Heart right ventricle (tissue), 16 donors: ENCODE measurements at regions not wholly inside any gene's neighbourhood (a gene's known extent, or its start where the extent isn't known, plus 50 kb on each side); places are given as distances from the start of the nearest gene placed in this dataset.

Experiments used
- ATAC-seq, 8 donors: fragments of 200-7000 bp; cut with Tn5 transposase; one replicate each; pipeline ENCODE4 v1.9.1; 2020; ENCODE audit warnings: mild to moderate bottlenecking in 8 of 8, moderate library complexity in 8 of 8, moderate number of reproducible peaks in 1 of 8
- DNase-seq, 2 donors: peaks; one replicate each; pipeline ENCODE4 v3.0.0-alpha.2; 2020
- H3K27ac ChIP-seq, 10 donors: fragments of 200-600 bp; sonication (generic) in 2 of 10; one replicate each; pipeline versions ENCODE4 v1.5.0 to v1.8.0; 2020 to 2022; ENCODE audit warnings: mild to moderate bottlenecking in 3 of 10
- H3K27me3 ChIP-seq, 7 donors: fragments of 200-600 bp; one replicate each; pipeline ENCODE4 v1.8.0; 2021 to 2022; ENCODE audit warnings: mild to moderate bottlenecking in 2 of 7
- H3K36me3 ChIP-seq, 9 donors: fragments of 200-600 bp; sonication (generic) in 1 of 9; one replicate each; pipeline versions ENCODE4 v1.5.0 to v1.8.0; 2020 to 2022; ENCODE audit warnings: mild to moderate bottlenecking in 2 of 9
- H3K4me1 ChIP-seq, 9 donors: fragments of 200-600 bp; sonication (generic) in 1 of 9; one replicate each; pipeline versions ENCODE4 v1.5.0 to v1.8.0; 2020 to 2022; ENCODE audit warnings: mild to moderate bottlenecking in 4 of 9
- H3K4me3 ChIP-seq, 10 donors: fragments of 200-600 bp; sonication (generic) in 2 of 10; one replicate each; pipeline versions ENCODE4 v1.5.0 to v1.8.0; 2020 to 2022; ENCODE audit warnings: mild to moderate bottlenecking in 7 of 10, moderate library complexity in 2 of 10
- H3K9me3 ChIP-seq, 11 donors: fragments of 200-600 bp in 10 of 11; sonication (generic) in 2 of 11; one replicate each; pipeline versions ENCODE4 v1.5.0 to v1.8.0; 2013 to 2022; ENCODE audit warnings: mild to moderate bottlenecking in 2 of 11, control low read depth in 1 of 11, moderate library complexity in 1 of 11
- WGBS, 2 donors: extraction: QIAGEN DNeasy Blood & Tissue Kit; methylation state at CpG; one replicate each; pipeline ENCODE4 v1.1.7; 2013; ENCODE audit warnings: inconsistent platforms in 1 of 2; 5-methylcytosine and 5-hydroxymethylcytosine counted together
- intact Hi-C, 10 donors: fragments of 100-400 bp; cut with DNase I; formaldehyde crosslinking; loops; one replicate each; pipeline versions ENCODE4 v1.11.1 to v1.14.2; 2022
- TF ChIP-seq, protein P1 (sequence below), 9 donors: fragments of 200-600 bp; sonication (generic) in 2 of 9; IDR thresholded peaks; one replicate each; pipeline versions ENCODE4 v1.5.0 to v1.8.0; 2021 to 2022; ENCODE audit warnings: antibody characterized with exemption in 9 of 9, mild to moderate bottlenecking in 5 of 9, moderate library complexity in 1 of 9
- donor health status: Arrhythmogenic right ventricular cardiomyopathy.
- donor health status: ischemic (EF 13 %, LVEDD 7.1; RV severe dilation, severe dysfunction).
- donor health status: healthy with polysubstance abuse.
- donor health status: DM: no; HTN: yes; CAD: no.
- donor health status: DM: no; HTN: no; CAD: no.
- donor health status: ischemic (EF 25% LVEDD 6.9; RV normal size, moderate dysfunction).
- donor health status: ischemic (EF 25% LVEDD 5.7; RV mildly dilated, moderate dysfunction).
- donor health status: healthy.
- donor health status: DM: yes; HTN: yes; CAD: no.
- donor health status: Ischemic cardiomyopathy.
- donor health status: ischemic (EF 35%, LVEDD 5.7; RV mildly dilated, moderate dysfunction).
- donor health status: nonischemic (EF 11% LVEDD 7.7; RV severe dilation, severe dysfunction).
- donor health status: DM: yes; HTN: yes; CAD: no.
- donor health status: PGD.
- donor health status: ischemic (EF 29% LVEDD 5.4; RV normal size, mild dysfunction).
- donor health status: nonischemic (EF 23%, LVEDD 6.1; RV moderate dilation, normal function).

DNA sequence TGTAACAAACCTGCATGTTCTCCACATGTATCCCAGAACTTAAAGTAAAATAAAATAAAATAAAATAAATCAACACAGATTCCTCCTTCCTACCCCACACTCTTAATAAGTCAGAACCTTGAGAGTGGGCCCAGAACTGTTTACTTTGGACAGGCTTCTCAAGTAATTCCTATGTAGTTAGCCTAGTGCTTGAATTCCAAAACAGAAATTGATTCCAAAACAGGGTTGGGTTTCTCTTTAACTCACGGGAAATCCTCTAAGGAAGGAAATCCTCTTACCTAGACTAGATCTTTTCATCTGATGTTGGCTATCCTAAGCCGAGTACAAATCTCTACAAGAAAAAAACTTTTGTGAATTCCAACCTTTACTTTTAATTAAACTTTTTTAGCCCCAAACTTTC lies 324.7 kb upstream of the C16orf82 start:
- ATAC-seq (peak in 6 of 8 donors; percentile 46 to 75 (median 63)), DNase-seq (no peak)
- TF ChIP-seq, protein P1, sequence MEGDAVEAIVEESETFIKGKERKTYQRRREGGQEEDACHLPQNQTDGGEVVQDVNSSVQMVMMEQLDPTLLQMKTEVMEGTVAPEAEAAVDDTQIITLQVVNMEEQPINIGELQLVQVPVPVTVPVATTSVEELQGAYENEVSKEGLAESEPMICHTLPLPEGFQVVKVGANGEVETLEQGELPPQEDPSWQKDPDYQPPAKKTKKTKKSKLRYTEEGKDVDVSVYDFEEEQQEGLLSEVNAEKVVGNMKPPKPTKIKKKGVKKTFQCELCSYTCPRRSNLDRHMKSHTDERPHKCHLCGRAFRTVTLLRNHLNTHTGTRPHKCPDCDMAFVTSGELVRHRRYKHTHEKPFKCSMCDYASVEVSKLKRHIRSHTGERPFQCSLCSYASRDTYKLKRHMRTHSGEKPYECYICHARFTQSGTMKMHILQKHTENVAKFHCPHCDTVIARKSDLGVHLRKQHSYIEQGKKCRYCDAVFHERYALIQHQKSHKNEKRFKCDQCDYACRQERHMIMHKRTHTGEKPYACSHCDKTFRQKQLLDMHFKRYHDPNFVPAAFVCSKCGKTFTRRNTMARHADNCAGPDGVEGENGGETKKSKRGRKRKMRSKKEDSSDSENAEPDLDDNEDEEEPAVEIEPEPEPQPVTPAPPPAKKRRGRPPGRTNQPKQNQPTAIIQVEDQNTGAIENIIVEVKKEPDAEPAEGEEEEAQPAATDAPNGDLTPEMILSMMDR (IDR thresholded peaks at IDR 0.05): no peak
- Histone ChIP-seq H3K27ac (peak overlapping the region in 3 of 10 donors; percentile 41 to 48 (median 45)), H3K9me3 (no peaks in the 10 kb centered on the region), H3K4me3 (no peak overlapping the region), H3K36me3 (no peaks in the 10 kb centered on the region), H3K27me3 (no peaks in the 10 kb centered on the region), H3K4me1 (peaks cover 0 to 42% (median 5%) of the 10 kb centered on the region in 9 donors)
- WGBS, 2 donors: 44 to 51% methylated on average over 2 of the region's 2 CpGs
- intact Hi-C loops: no loop called here

DNA sequence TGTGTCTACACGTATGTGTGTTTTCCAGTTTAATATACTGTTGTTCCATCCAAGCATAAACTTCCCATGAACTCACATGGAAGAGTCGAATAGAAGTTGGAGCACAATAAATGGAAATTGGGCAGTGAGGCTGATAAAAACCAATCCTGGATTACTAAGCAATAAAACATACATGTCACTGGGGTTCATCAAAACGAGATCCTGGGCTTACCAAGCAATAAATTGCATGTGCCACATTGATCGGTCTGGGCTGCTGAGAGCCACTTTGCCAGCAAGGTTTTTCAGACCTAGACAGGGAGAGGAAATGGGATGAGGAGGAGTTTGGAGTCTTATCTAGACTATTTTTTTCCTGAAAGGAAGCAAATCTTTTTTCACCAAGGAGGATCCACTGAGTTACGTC lies 322.3 kb upstream of the C16orf82 start:
- no peak for ATAC-seq

DNA sequence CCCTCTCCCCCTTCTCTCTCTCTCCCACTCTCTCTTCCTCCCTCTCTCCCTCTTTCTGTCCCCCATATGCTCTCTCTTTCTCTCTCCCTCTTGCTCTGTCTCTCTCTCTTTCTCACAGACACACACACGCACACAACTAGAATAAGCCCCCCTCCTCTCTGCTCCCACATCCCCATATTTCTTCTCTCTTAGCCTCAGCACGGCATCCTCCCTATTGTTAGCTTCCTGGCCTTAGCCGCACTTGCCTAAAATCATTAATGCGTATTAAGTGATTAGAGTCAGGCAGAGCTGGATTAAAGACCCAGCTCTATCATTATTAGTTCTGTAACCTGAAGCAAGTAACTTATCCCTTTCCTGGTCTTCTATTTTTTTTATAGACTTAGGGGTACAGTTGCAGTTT lies 319.0 kb upstream of the C16orf82 start:
- ATAC-seq (no peak), DNase-seq (no peak)
- Histone ChIP-seq H3K9me3 (peaks cover 0 to 4% (median 0%) of the 10 kb centered on the region in 11 donors), H3K4me1 (peaks cover 0 to 22% (median 3%) of the 10 kb centered on the region in 9 donors), H3K27ac (no peak overlapping the region), H3K4me3 (no peak overlapping the region), H3K27me3 (no peaks in the 10 kb centered on the region), H3K36me3 (no peaks in the 10 kb centered on the region)
- intact Hi-C loops: no loop called here
- WGBS, 2 donors: 55 to 56% methylated on average over 4 of the region's 4 CpGs
- TF ChIP-seq, protein P1 (IDR thresholded peaks at IDR 0.05): no peak

More for the DNA sequence above, 322.3 kb upstream of the C16orf82 start:
- Histone ChIP-seq H3K4me3 (no peak overlapping the region), H3K36me3 (no peaks in the 10 kb centered on the region), H3K27me3 (no peaks in the 10 kb centered on the region), H3K27ac (no peak overlapping the region), H3K9me3 (peaks cover 0 to 4% (median 0%) of the 10 kb centered on the region in 11 donors), H3K4me1 (peaks cover 0 to 42% (median 5%) of the 10 kb centered on the region in 9 donors)
- DNase-seq: no peak
- TF ChIP-seq, protein P1 (IDR thresholded peaks at IDR 0.05): no peak
- WGBS, 2 donors: 44 to 48% methylated on average over 5 of the region's 5 CpGs
- intact Hi-C loops: no loop called here

DNA sequence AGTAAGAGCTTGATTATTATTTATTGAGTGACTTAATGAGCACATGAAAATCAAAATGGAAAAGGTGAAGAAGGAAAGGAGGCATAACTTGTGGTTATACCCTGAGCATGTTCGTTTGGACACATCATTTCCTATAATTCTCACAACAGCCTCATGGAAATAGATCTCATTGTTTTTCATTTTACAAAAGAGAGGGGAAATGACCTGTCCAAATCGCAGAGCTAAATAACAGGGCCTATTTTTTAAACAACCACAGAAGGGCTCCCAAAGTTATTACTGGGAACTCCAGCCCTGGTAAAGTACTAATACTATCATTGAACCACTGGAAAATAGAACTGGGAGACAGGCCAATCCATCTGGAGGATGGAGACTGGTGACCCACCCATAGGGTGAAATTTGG lies 317.7 kb upstream of the C16orf82 start:
- TF ChIP-seq, protein P1 (IDR thresholded peaks at IDR 0.05): no peak
- peak overlapping the region in 2 of 10 donors; percentile 36 to 58 for H3K27ac ChIP-seq
- no peak for DNase-seq
- peaks cover 0 to 13% (median 0%) of the 10 kb centered on the region in 9 donors for H3K4me1 ChIP-seq
- WGBS, 2 donors: 40 to 50% methylated on average over 2 of the region's 2 CpGs
- intact Hi-C loops: no loop called here
- peaks cover 0 to 4% (median 0%) of the 10 kb centered on the region in 11 donors for H3K9me3 ChIP-seq
- no peak overlapping the region for H3K4me3 ChIP-seq
- H3K36me3 ChIP-seq: no peaks in the 10 kb centered on the region
- peak in 3 of 8 donors; percentile 46 to 70 (median 61) for ATAC-seq
- H3K27me3 ChIP-seq: no peaks in the 10 kb centered on the region
